Vagina (tissue), 2 donors: ENCODE measurements at regions not wholly inside any gene's neighbourhood (a gene's known extent, or its start where the extent isn't known, plus 50 kb on each side); places are given as distances from the start of the nearest gene placed in this dataset.

Source experiments
- DNase-seq, 2 donors: peaks; one replicate each; pipeline ENCODE4 v3.0.0-alpha.2; 2017; ENCODE audit errors: extremely low spot score in 2 of 2
- H3K27ac ChIP-seq: fragments of 200-600 bp; sonication (generic); one replicate; pipeline ENCODE4 v1.5.1; 2019
- H3K27me3 ChIP-seq: fragments of 200-600 bp; sonication (generic); one replicate; pipeline ENCODE4 v1.5.1; 2019
- H3K36me3 ChIP-seq, 2 donors: fragments of 200-600 bp; sonication (generic); one replicate each; pipeline ENCODE4 v1.5.1; 2017 to 2019
- H3K4me1 ChIP-seq: fragments of 200-600 bp; sonication (generic); one replicate; pipeline ENCODE4 v1.5.1; 2019
- H3K4me3 ChIP-seq, 2 donors: fragments of 200-600 bp; sonication (generic); 1 replicate in 1 of 2; 2 replicates in 1 of 2; pipeline ENCODE4 v1.5.1; 2016 to 2019
- H3K9me3 ChIP-seq: fragments of 200-600 bp; sonication (generic); one replicate; pipeline ENCODE4 v1.5.1; 2019
- POLR2A ChIP-seq, 2 donors: fragments of 450-650 bp; IDR thresholded peaks; one replicate each; pipeline ENCODE4 v1.6.1; 2017; ENCODE audit warnings: antibody characterized with exemption in 2 of 2, mild to moderate bottlenecking in 2 of 2, moderate library complexity in 2 of 2
- POLR2AphosphoS5 ChIP-seq, 2 donors: sonication (generic); formaldehyde crosslinking; IDR thresholded peaks; one replicate each; pipeline ENCODE4 v1.9.0; 2017; ENCODE audit warnings: antibody characterized with exemption in 2 of 2, mild to moderate bottlenecking in 2 of 2, low read depth in 1 of 2; ENCODE audit not compliant: insufficient read depth in 1 of 2
- intact Hi-C: fragments of 100-400 bp; cut with DNase I; formaldehyde crosslinking; loops from one replicate; pipeline ENCODE4 v1.15.1; 2023
- TF ChIP-seq, protein P1 (sequence below), 3 experiments: fragments of 450-650 bp in 2 of 3; fragments of 200-600 bp in 1 of 3; sonication (generic) in 1 of 3; IDR thresholded peaks; one replicate each; pipeline ENCODE4 v1.5.1; 2017 to 2019; ENCODE audit warnings: antibody characterized with exemption in 3 of 3, mild to moderate bottlenecking in 2 of 3, moderate library complexity in 2 of 3

DNA sequence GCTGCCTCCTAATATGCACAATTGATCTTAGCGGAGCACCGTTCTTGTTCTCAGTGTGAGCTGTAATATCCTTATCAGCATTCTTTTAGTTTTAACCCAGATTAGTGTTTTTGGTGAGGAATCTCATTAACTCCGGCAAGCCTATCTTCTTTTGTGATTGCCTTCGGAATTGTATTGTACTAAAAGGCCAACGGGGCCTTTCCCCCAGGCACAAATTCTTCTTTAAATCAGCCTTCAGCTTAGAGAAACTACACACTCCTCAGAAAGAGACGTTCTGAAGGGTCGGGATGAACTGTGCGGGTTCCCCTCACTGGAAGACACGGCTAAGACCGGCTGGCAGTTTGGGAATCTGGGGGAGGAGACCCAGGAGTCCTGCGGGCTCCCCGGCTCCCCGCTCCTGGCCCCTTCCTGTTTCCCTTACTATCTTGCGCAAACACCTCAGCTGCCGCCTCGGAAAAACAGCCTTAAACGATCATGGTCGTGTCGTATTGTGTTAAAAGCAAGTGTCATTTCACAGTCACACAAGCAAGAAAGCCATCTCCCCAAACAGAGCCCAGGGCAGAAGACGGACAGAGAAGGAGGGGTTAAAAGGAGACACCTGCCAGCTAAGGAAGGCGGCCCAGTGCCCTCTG lies 353.1 kb upstream of the IRX2 start:
- Histone ChIP-seq H3K27ac (no peak overlapping the region), H3K27me3 (no peaks in the 10 kb centered on the region), H3K36me3 (no peaks in the 10 kb centered on the region), H3K4me1 (no peaks in the 10 kb centered on the region), H3K4me3 (no peak overlapping the region), H3K9me3 (no peaks in the 10 kb centered on the region)
- TF ChIP-seq, protein P1, sequence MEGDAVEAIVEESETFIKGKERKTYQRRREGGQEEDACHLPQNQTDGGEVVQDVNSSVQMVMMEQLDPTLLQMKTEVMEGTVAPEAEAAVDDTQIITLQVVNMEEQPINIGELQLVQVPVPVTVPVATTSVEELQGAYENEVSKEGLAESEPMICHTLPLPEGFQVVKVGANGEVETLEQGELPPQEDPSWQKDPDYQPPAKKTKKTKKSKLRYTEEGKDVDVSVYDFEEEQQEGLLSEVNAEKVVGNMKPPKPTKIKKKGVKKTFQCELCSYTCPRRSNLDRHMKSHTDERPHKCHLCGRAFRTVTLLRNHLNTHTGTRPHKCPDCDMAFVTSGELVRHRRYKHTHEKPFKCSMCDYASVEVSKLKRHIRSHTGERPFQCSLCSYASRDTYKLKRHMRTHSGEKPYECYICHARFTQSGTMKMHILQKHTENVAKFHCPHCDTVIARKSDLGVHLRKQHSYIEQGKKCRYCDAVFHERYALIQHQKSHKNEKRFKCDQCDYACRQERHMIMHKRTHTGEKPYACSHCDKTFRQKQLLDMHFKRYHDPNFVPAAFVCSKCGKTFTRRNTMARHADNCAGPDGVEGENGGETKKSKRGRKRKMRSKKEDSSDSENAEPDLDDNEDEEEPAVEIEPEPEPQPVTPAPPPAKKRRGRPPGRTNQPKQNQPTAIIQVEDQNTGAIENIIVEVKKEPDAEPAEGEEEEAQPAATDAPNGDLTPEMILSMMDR (IDR thresholded peaks at IDR 0.05): no peak
- TF ChIP-seq POLR2A (IDR thresholded peaks at IDR 0.05): no peak
- no peak for TF ChIP-seq POLR2AphosphoS5 (IDR thresholded peaks at IDR 0.05; ENCODE audit: insufficient read depth in 1 of 2, low read depth in 1 of 2)
- DNase-seq: no peak
- intact Hi-C loops: no loop called here

DNA sequence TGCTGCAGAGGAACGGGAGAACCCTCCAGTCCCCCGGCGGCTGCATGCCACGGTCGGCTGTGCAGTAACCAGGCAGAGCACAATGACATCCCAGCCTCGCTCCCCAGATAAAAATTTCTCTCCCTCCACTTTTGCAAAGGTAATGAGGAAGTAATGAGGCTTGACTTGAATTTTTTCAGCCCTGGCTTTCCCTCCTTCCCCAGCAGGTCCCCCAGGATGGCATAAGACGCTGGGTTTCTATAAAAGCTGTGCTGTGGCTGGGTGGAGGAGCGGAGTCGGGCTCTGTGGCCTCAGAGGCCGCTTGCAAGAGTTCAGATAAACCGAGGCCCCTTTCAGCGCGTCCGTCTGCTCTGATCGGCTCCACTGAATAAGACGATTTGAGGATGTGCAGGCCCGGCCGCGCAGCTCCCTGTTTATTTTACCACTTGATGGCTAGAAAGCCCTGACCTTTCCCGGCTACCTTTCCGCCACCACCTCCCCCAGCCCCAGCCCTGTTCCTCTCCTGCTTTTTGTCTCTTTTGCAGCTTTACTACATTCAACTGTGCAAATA lies 351.9 kb upstream of the IRX2 start:
- no peak overlapping the region for H3K27ac ChIP-seq
- no peak overlapping the region for H3K4me3 ChIP-seq
- no peaks in the 10 kb centered on the region for H3K27me3 ChIP-seq
- DNase-seq: no peak
- no peaks in the 10 kb centered on the region for H3K9me3 ChIP-seq
- H3K36me3 ChIP-seq: no peaks in the 10 kb centered on the region
- no peaks in the 10 kb centered on the region for H3K4me1 ChIP-seq
- intact Hi-C loops: no loop called here
- TF ChIP-seq POLR2A (IDR thresholded peaks at IDR 0.05) (no peak), POLR2AphosphoS5 (IDR thresholded peaks at IDR 0.05; ENCODE audit: insufficient read depth in 1 of 2, low read depth in 1 of 2) (no peak)
- TF ChIP-seq, protein P1 (IDR thresholded peaks at IDR 0.05): no peak

DNA sequence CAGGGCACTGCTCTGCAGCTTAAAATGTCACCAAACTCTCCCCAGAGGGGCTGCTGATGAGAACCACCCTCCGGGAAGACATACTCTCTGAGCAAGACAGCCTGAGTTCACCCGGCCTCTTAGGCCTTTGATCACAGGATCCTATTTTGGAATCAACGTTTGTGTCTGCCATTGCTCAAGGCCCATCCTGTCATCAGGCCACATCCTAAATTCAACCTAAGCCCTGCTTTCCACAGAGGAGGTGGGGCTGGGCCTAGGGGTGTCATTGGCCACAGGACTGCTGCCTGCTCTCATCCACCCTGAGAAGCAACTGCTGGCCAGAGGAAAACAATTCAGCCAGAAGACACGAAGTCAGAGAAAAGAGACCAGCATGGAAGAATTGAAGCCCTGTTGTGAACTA lies 351.1 kb upstream of the IRX2 start:
- TF ChIP-seq, protein P1 (IDR thresholded peaks at IDR 0.05): no peak
- TF ChIP-seq POLR2AphosphoS5 (IDR thresholded peaks at IDR 0.05; ENCODE audit: insufficient read depth in 1 of 2, low read depth in 1 of 2) (no peak), POLR2A (IDR thresholded peaks at IDR 0.05) (no peak)
- intact Hi-C loops: no loop called here
- Histone ChIP-seq H3K27me3 (no peaks in the 10 kb centered on the region), H3K36me3 (no peaks in the 10 kb centered on the region), H3K9me3 (no peaks in the 10 kb centered on the region), H3K4me3 (no peak overlapping the region), H3K4me1 (no peaks in the 10 kb centered on the region), H3K27ac (no peak overlapping the region)
- DNase-seq: no peak

DNA sequence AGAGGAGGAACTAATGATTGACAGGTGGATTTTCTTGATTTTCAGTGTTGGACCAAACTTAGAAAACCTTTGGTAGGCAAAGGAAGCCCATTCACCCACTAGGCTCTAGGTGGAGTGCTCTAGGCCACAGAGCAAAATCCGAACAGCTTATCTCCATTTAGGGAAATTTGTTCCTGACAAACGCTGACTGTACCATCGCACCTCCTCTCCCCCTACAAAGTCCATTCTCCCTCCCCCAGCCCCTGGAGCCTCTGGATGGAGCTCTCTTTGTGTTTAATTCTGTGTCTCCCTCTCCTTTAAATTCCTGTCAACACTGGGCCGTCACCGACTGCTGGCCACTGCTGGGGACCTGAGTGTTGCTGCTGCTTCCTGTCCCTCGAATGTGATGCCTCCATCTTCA lies 350.1 kb upstream of the IRX2 start:
- intact Hi-C loops: no loop called here
- no peak overlapping the region for H3K4me3 ChIP-seq
- no peaks in the 10 kb centered on the region for H3K4me1 ChIP-seq
- H3K9me3 ChIP-seq: no peaks in the 10 kb centered on the region
- H3K27ac ChIP-seq: no peak overlapping the region
- DNase-seq: no peak
- H3K27me3 ChIP-seq: no peaks in the 10 kb centered on the region
- H3K36me3 ChIP-seq: no peaks in the 10 kb centered on the region
- TF ChIP-seq POLR2AphosphoS5 (IDR thresholded peaks at IDR 0.05; ENCODE audit: insufficient read depth in 1 of 2, low read depth in 1 of 2) (no peak), POLR2A (IDR thresholded peaks at IDR 0.05) (no peak)
- TF ChIP-seq, protein P1 (IDR thresholded peaks at IDR 0.05): no peak

DNA sequence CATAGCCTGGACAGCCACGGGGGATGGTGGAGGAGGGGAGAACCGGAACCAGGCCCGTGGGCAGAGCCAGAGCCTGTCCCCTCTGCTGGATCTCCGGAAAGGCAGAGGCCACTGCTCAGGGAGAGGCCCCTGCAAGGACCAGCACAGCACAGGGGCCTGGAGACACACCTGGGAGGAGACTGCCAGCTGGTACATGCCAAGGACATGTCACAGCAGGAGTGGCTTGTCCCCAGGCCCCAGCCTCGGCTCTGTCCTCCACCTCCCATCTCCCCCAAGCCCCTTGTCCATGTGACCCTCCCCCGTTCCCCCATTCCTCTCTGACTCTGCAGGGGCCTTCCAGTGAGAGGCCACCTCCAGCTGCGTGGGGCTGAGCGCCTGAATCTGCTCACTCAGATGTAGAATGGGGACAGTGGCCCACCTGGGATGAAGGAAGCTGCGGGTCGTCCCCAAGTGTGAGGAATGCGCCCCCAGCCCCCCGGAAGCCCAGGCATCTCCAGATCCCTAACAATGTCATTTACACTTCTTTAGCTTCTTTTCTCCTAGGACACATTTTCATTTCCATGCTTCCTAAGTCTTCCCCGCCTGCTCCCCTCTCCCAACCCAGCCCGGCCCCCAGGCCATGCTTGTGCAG lies 349.6 kb upstream of the IRX2 start:
- no peak overlapping the region for H3K4me3 ChIP-seq
- H3K27ac ChIP-seq: no peak overlapping the region
- TF ChIP-seq POLR2AphosphoS5 (IDR thresholded peaks at IDR 0.05; ENCODE audit: insufficient read depth in 1 of 2, low read depth in 1 of 2) (no peak), POLR2A (IDR thresholded peaks at IDR 0.05) (no peak)
- TF ChIP-seq, protein P1 (IDR thresholded peaks at IDR 0.05): no peak
- intact Hi-C loops: no loop called here
- no peak for DNase-seq
- no peaks in the 10 kb centered on the region for H3K9me3 ChIP-seq
- H3K36me3 ChIP-seq: no peaks in the 10 kb centered on the region
- H3K4me1 ChIP-seq: no peaks in the 10 kb centered on the region
- no peaks in the 10 kb centered on the region for H3K27me3 ChIP-seq
